T-helper 1 cell treated with Interleukin-12 subunit alpha and Interleukin-12 subunit beta and Interleukin-4 antibody, amounts not matched to agents 30 μg/mL and 1 μg/mL, for 36 hours (primary cell): ENCODE measurements at regions not wholly inside any gene's neighbourhood (a gene's known extent, or its start where the extent isn't known, plus 50 kb on each side); places are given as distances from the start of the nearest gene placed in this dataset.

Source experiments
- H3K27ac Mint-ChIP-seq: one replicate; pipeline ENCODE4 v1.8.0; 2021; ENCODE audit warnings: mild to moderate bottlenecking, mixed read lengths
- H3K27me3 Mint-ChIP-seq: one replicate; pipeline ENCODE4 v1.8.0; 2021; ENCODE audit warnings: low read depth, mixed read lengths
- H3K36me3 Mint-ChIP-seq: one replicate; pipeline ENCODE4 v1.8.0; 2021; ENCODE audit warnings: low read depth, mixed read lengths
- H3K4me1 Mint-ChIP-seq: one replicate; pipeline ENCODE4 v1.8.0; 2021; ENCODE audit warnings: low read depth, mixed read lengths
- H3K4me3 Mint-ChIP-seq: one replicate; pipeline ENCODE4 v1.8.0; 2021; ENCODE audit warnings: mild to moderate bottlenecking, moderate library complexity, mixed read lengths
- H3K9me3 Mint-ChIP-seq: one replicate; pipeline ENCODE4 v1.8.0; 2021; ENCODE audit warnings: mixed read lengths

- H3K4me3 Mint-ChIP-seq, result no peak overlapping the region
- no peaks in the 10 kb centered on the region for H3K36me3 Mint-ChIP-seq
- H3K4me1 Mint-ChIP-seq, result peaks cover 2% of the 10 kb centered on the region
- H3K9me3 Mint-ChIP-seq, result no peaks in the 10 kb centered on the region
- peaks cover 3% of the 10 kb centered on the region for H3K27me3 Mint-ChIP-seq
- H3K27ac Mint-ChIP-seq, result no peak overlapping the region
Measured at GRCh38 chr11:112513417-112513816, 252.8 kb upstream of the PLET1 start.

GRCh38 chr11:112514011-112514740 is 253.5 kb upstream of the PLET1 start:
- Mint-ChIP-seq H3K27ac (no peak overlapping the region), H3K4me3 (no peak overlapping the region), H3K36me3 (no peaks in the 10 kb centered on the region), H3K27me3 (peaks cover 3% of the 10 kb centered on the region), H3K4me1 (peaks cover 2% of the 10 kb centered on the region), H3K9me3 (no peaks in the 10 kb centered on the region)

- Mint-ChIP-seq H3K27ac (no peak overlapping the region), H3K9me3 (no peaks in the 10 kb centered on the region), H3K4me3 (no peak overlapping the region)
Measured at GRCh38 chr11:112516261-112516660, 255.6 kb upstream of the PLET1 start.

GRCh38 chr11:112516755-112517154 is 256.1 kb upstream of the PLET1 start:
- no peak overlapping the region for H3K27ac Mint-ChIP-seq
- H3K4me3 Mint-ChIP-seq, result no peak overlapping the region
- no peaks in the 10 kb centered on the region for H3K27me3 Mint-ChIP-seq
- H3K36me3 Mint-ChIP-seq, result no peaks in the 10 kb centered on the region
- H3K4me1 Mint-ChIP-seq, result peaks cover 4% of the 10 kb centered on the region
- no peaks in the 10 kb centered on the region for H3K9me3 Mint-ChIP-seq

More at GRCh38 chr11:112516261-112516660, 255.6 kb upstream of the PLET1 start:
- H3K4me1 Mint-ChIP-seq, result peaks cover 4% of the 10 kb centered on the region
- no peaks in the 10 kb centered on the region for H3K36me3 Mint-ChIP-seq
- no peaks in the 10 kb centered on the region for H3K27me3 Mint-ChIP-seq

- no peaks in the 10 kb centered on the region for H3K9me3 Mint-ChIP-seq
- H3K4me3 Mint-ChIP-seq, result no peak overlapping the region
- peaks cover 5% of the 10 kb centered on the region for H3K27me3 Mint-ChIP-seq
- H3K27ac Mint-ChIP-seq, result no peak overlapping the region
- H3K4me1 Mint-ChIP-seq, result peaks cover 4% of the 10 kb centered on the region
- H3K36me3 Mint-ChIP-seq, result no peaks in the 10 kb centered on the region
Measured at GRCh38 chr11:112518371-112518770, 257.7 kb upstream of the PLET1 start.

GRCh38 chr11:112519751-112520150 is 259.1 kb upstream of the PLET1 start:
- Mint-ChIP-seq H3K4me3 (no peak overlapping the region), H3K4me1 (peaks cover 4% of the 10 kb centered on the region), H3K27ac (no peak overlapping the region), H3K36me3 (no peaks in the 10 kb centered on the region), H3K9me3 (no peaks in the 10 kb centered on the region), H3K27me3 (peaks cover 5% of the 10 kb centered on the region)

GRCh38 chr11:112520354-112520753 is 259.7 kb upstream of the PLET1 start:
- H3K27ac Mint-ChIP-seq, result no peak overlapping the region
- no peaks in the 10 kb centered on the region for H3K9me3 Mint-ChIP-seq
- no peak overlapping the region for H3K4me3 Mint-ChIP-seq
- no peaks in the 10 kb centered on the region for H3K36me3 Mint-ChIP-seq
- peaks cover 5% of the 10 kb centered on the region for H3K27me3 Mint-ChIP-seq
- peaks cover 4% of the 10 kb centered on the region for H3K4me1 Mint-ChIP-seq

GRCh38 chr11:112522536-112522935 is 261.9 kb upstream of the PLET1 start:
- Mint-ChIP-seq H3K4me3 (no peak overlapping the region), H3K4me1 (peaks cover 2% of the 10 kb centered on the region), H3K27ac (no peak overlapping the region), H3K27me3 (peaks cover 5% of the 10 kb centered on the region), H3K36me3 (no peaks in the 10 kb centered on the region), H3K9me3 (no peaks in the 10 kb centered on the region)

GRCh38 chr11:112523031-112523430 is 262.4 kb upstream of the PLET1 start:
- Mint-ChIP-seq H3K27ac (no peak overlapping the region), H3K36me3 (no peaks in the 10 kb centered on the region), H3K4me1 (peaks cover 2% of the 10 kb centered on the region), H3K9me3 (no peaks in the 10 kb centered on the region), H3K27me3 (peaks cover 5% of the 10 kb centered on the region), H3K4me3 (no peak overlapping the region)

GRCh38 chr11:112523477-112523876 is 262.8 kb upstream of the PLET1 start:
- H3K4me3 Mint-ChIP-seq, result no peak overlapping the region

GRCh38 chr11:112523951-112524350 is 263.3 kb upstream of the PLET1 start:
- Mint-ChIP-seq H3K9me3 (no peaks in the 10 kb centered on the region), H3K4me3 (no peak overlapping the region), H3K27ac (no peak overlapping the region), H3K36me3 (no peaks in the 10 kb centered on the region), H3K27me3 (peaks cover 5% of the 10 kb centered on the region), H3K4me1 (peaks cover 2% of the 10 kb centered on the region)

More at GRCh38 chr11:112523477-112523876, 262.8 kb upstream of the PLET1 start:
- Mint-ChIP-seq H3K4me1 (peaks cover 2% of the 10 kb centered on the region), H3K27ac (no peak overlapping the region), H3K36me3 (no peaks in the 10 kb centered on the region), H3K27me3 (peaks cover 5% of the 10 kb centered on the region), H3K9me3 (no peaks in the 10 kb centered on the region)

- H3K27me3 Mint-ChIP-seq, result peaks cover 5% of the 10 kb centered on the region
- H3K4me1 Mint-ChIP-seq, result peaks cover 2% of the 10 kb centered on the region
- H3K27ac Mint-ChIP-seq, result no peak overlapping the region
- no peaks in the 10 kb centered on the region for H3K9me3 Mint-ChIP-seq
- no peak overlapping the region for H3K4me3 Mint-ChIP-seq
- H3K36me3 Mint-ChIP-seq, result no peaks in the 10 kb centered on the region
Measured at GRCh38 chr11:112524798-112525197, 264.1 kb upstream of the PLET1 start.

GRCh38 chr11:112525270-112525669 is 264.6 kb upstream of the PLET1 start:
- Mint-ChIP-seq H3K27ac (no peak overlapping the region), H3K36me3 (no peaks in the 10 kb centered on the region), H3K27me3 (peaks cover 5% of the 10 kb centered on the region), H3K4me1 (no peaks in the 10 kb centered on the region), H3K4me3 (no peak overlapping the region), H3K9me3 (no peaks in the 10 kb centered on the region)

- Mint-ChIP-seq H3K4me1 (no peaks in the 10 kb centered on the region), H3K4me3 (no peak overlapping the region), H3K9me3 (no peaks in the 10 kb centered on the region), H3K36me3 (no peaks in the 10 kb centered on the region), H3K27me3 (peaks cover 5% of the 10 kb centered on the region), H3K27ac (no peak overlapping the region)
Measured at GRCh38 chr11:112525844-112526590, 265.4 kb upstream of the PLET1 start.
